GM19324 (cell line): ENCODE measurements at regions not wholly inside any gene's neighbourhood (a gene's known extent, or its start where the extent isn't known, plus 50 kb on each side); places are given as distances from the start of the nearest gene placed in this dataset.
A peak's percentile ranks its signal among the peaks of the same experiment; 100 is the strongest.
"Not testable (repeated sequence)": the region's sequence is repeated elsewhere in the genome, so short reads cannot be mapped to it uniquely, and the experiment has no call there.

Experiments used
- ATAC-seq: cut with Tn5 transposase; IDR thresholded peaks from one replicate; pipeline ENCODE4 v1.9.1; 2021; ENCODE audit warnings: mild to moderate bottlenecking, moderate library complexity; ENCODE audit not compliant: unreplicated experiment, low FRiP score

DNA sequence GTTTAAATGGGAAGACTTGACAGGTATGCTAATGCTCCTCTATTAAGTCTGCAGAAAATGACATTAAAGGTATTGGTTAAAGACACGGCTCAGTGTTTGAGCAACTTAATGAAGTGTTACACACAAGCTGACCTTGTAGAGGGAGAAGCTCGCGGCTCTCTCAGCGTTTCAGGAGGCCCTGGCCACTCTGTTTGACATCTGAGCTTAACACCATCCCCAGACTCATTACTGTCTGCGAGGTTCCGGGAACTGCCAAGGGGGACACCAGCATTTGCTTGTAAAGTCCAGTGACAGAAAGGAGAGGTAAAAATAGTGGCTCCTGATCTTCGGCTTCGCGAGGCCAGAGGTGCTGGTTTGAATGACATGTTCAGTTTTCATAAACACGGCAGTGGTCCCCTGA is 540.7 kb upstream of the CADM1 start:
- no peak for ATAC-seq

DNA sequence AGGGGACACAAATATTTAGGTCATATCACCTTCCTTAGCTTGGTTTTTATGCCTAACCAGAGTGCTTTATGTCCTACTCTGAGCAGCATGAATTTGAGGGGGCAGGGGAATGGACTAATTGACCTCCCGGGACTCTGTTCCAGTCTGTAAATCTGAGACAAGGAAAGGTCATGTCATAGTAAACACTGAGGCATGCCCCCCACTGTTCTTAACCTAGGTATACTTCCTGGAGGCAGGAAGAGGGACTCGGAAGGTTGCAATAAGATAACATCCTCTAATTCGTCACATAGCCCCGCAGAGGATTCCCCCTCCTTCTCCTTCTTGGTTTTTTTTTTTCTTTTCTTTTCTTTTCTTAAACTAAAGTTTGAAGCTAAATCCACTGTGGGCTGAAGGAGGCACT is 540.3 kb upstream of the CADM1 start:
- ATAC-seq = no peak

DNA sequence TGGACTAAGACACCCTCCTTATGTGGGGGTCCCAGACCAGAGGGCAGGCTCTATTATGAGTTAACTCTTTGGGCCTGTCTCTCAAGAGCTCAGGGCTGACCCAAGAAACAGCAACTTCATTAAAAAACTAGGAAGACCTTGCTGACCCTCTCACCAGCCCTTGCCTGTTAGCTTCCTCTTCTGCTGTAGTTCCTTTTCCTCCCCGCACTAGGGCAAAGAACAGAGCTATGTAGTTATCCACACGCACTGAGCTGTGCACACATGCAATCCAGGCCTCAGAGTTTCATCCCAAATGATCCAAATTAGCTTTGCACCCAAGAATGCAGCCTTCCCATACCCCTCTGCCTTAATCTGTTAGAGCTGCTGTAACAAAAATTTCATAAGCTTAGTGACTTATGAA is 539.6 kb upstream of the CADM1 start:
- no peak for ATAC-seq

DNA sequence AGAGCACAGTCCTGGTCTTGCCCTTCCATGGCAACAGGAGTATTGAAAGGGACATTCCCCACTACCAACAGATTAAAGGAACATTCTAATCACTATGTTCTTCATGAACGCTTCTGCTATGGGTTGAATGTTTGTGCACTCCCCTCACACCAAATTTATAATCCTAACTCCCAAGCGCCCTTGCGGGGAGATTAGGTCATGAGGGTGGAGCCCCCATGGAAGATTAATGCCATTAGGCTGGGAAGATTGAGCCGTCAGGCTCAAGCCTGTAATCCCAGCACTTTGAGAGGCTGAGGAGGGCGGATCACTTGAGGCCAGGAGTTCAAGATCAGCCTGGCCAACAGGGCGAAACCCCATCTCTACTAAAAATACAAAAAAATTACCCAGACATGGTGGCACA is 538.8 kb upstream of the CADM1 start:
- ATAC-seq = not testable (repeated sequence)

DNA sequence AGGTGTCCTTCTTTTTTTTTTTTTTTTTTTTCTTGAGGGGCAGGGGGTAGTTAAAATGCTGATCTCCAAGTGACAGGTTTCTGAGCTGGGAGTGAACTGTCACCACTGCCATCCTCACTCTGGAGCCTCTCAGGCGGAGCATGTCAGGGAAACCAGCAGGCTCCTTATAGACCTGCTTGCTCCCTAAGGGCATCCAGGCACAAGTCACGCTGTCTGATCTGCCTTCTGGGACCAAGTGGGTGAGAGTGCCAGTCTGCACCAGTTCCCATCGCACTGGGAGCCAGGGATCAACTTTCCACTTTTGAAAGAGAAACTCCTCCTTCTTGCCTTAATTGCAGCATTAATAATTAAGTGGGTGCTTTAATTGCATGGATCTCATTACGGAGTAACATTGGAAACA is 537.9 kb upstream of the CADM1 start:
- no peak for ATAC-seq

DNA sequence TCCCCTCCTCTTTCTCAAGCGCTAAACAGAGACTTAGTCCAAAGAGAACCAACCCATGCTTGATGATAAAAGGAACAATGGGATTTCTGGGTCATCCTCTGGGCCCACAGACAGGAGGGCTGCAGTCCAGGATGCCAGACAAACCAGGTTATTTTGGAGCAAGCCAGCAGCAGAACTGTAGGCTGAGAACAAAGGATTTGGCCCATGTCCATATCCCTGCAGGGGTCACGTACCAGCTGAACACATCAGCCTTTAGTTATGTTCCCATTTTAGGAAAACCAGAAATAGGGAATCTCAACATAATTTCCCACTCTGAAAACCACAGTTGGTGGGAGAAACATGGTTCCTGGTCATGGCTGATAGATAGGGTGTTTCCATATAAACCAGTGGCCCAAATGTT is 533.6 kb upstream of the CADM1 start:
- ATAC-seq = no peak

DNA sequence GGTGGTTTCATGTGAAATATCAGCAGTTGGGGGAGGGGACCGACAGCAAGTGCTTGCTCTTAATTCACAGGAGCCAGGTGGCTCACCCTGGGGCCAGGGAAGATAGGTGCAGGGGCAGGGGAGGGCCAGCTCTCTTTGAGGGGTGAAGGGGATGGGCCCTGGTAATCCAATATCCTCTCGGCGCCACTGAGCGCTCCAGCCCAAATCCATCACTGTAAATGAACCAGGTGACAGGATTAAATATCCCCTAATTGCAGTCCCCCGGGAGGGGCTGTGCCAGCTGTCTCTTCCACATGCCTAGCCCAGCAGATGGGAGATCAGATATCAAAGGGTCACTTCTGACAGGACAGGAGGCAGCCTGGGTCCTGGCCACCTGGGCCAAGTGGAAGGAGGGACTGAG is 531.8 kb upstream of the CADM1 start:
- ATAC-seq = no peak

DNA sequence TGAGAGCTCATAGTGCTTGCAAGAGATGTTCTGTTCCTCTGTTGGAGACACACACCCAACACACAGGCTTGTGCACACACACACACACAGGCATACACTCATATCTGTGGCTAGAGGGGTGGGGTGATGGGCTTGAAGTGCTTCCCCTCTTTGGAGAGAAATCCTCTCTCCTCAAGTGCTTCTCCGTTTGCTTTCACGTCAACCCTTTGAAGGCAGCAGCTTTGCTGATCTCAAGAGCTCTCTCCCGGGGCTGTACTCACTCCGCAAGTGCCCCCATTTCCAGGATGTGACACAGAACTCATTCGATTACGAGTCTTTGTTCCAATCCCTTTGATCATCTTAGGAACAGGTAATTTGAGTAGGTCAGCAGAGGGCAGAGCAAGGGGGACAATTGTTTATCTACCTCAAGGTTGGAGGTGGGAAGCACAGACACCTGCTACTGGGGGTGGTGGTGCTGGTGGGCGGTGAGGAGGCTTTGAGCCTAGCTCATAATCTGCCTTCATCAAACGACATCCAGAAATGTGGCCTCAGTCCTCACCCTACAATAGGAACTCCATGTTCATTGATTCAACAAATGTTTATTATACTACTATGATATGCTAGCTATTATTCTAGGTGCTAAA is 529.8 kb upstream of the CADM1 start:
- no peak for ATAC-seq

DNA sequence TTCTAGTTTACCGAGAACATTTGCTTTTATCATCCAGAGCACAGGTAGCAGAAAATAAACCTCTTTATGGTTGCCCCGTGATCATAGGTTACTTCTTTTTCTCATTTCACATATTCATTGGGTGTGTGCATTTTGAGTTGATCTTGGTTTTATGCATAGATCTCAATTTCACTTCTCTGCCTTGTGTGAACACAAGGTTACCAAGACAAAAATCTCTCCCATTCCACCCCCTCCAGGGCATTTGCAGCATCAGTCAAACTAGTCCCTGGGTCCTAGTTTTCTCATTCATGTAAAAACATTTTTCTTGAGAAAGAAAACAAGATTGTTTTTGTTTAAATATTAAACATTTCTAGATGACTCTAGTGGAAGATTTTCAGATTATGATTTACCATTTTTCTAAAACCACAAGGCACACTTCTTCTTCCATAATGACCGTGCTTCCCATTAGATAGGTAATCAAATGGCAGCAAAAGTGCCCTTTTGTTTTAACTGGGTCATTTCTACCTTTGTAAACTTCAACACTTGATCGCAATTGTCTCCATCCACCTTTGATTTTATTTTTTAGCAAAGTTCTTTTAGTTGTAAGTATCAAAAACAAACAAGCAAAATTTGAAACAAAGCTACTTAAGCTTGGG is 526.6 kb upstream of the CADM1 start:
- no peak for ATAC-seq

DNA sequence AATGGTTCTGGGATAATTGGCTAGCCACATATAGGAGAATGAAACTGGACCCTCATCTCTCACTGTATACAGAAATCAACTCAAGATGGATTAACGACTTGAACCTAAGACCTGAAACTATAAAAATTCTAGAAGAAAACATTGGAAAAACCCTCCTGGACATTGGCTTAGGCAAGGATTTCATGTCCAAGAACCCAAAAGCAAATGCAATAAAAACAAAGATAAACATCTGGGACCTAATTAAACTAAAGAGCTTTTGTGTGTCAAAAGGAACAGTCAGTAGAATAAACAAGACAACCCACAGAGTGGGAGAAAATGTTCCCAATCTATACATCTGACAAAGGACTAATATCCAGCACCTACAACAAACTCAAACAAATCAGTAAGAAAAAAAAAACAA is 524.3 kb upstream of the CADM1 start:
- not testable (repeated sequence) for ATAC-seq

DNA sequence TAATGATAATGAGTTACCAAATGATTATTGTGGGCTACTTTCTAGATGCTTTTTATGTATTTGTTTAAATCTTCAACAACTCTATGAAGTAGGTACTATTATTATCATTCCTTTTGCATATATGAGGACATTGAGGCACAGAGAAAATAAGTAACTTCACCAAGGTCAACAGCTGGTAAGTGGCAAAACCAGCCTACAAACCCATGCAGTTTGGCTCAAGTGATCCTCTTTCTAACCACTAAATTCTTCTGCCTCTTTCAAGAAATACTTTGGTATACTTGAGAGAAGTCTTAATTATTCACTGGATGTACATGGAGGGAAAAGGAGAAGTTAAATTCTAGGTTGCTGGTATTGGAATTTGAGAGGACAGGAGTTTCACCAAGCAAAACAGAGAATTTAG is 495.2 kb upstream of the CADM1 start:
- no peak for ATAC-seq

DNA sequence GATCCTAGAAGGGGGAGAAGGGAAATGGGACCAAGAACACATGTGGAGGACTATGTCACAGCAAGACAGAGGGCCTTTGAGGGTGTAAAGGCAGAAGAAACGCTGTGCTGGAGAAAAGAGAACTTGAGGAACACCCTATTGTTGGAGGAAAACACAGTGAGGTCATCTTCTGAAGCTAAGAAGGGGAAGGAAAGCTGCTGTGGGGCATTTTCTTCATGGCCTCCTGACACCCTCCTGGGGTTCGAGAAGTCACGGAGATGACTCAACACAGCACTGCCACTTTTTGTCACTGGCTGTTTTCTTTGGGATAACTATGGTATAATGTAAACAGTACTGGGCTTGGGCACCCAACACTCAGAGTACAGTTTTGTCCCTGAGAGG is 492.6 kb upstream of the CADM1 start:
- peak; percentile 4 for ATAC-seq

DNA sequence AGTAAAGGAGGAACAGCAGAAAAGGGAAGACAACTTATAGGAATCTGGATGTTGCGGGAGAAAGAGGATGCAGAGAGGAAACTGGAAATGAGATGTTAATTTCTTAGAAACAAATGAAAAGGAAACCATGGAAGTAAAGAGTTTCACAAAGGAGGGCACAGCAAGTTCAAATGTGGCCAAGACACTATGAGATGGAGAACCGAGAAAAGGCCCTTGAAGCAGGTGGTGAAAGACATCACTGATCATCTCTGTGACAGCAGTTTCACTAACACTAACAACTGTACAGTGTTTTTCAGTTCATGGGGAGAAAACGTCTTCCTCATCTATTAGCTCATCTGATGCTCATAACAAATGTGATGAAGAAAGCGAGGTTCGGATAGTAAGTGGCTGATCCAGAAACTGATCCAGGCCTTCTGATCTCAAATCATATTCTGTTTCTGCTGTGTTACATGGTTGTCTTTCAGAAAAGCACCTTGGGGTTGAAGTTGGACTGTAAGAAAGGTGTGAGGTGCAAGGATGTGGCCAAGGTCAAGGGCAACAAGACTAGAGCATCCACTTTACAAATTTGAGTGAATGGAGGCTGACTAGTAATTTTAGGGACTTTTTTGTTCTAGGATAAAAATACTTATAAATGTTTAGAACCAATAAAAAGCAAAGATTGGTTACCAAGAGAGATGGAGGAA is 492.1 kb upstream of the CADM1 start:
- peak; percentile 90 for ATAC-seq

DNA sequence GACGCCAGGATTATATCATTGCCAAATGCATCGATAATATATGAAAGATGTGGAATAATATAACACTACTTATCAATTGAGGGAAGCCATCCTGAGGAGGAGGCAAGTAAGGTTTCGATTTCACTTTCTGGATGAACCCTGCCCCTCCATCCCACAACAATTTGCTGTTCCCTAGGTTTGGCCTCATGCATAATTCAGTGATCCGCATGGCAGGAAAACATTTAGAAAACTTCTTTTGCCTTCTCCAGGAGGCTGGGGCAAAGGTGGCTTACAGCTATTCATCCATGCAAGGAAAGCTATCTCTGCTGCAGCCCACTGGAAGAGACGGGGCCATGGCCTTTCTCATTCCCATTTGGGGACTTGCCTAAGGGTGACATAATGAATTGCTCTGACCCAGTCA is 489.4 kb upstream of the CADM1 start:
- no peak for ATAC-seq

DNA sequence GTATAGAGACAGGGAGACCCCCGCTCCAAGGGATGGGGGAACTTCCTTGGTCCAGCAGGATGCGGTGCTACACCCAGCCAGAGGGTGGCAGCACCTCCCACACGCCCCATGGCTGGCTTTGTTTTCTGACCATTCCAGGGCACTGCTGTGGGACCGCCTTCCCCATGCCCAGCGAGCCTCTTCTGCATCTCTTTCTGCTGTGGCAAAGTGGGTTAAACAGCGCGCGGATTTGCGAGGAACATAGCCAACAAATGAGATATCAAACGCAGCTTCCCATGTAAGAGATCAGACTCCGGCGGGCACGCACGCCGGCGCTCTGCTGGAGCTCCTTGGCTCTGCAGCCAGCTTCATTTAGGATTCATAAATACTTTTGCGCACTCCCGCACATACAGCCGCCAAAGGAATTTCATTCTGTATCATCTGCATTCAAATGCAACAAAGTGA is 485.8 kb upstream of the CADM1 start:
- no peak for ATAC-seq

DNA sequence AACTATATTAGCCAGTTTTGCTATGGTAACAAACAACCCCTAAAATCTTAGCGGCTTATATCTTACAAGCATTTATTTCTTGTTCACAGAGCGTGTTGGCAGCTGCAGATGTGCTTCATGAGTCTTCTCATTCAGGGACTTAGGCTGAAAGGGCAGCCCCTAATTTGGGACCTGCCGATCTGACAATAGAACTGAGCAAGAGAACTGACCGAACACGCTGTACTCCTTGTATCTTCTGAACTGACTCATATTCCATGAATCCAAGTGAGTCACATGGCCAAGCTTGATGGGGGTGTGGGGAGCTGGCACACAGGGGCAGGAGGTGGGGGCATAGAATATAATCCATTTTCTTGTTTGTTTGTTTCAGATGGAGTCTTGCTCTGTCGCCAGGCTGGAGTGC is 481.7 kb upstream of the CADM1 start:
- ATAC-seq = no peak

DNA sequence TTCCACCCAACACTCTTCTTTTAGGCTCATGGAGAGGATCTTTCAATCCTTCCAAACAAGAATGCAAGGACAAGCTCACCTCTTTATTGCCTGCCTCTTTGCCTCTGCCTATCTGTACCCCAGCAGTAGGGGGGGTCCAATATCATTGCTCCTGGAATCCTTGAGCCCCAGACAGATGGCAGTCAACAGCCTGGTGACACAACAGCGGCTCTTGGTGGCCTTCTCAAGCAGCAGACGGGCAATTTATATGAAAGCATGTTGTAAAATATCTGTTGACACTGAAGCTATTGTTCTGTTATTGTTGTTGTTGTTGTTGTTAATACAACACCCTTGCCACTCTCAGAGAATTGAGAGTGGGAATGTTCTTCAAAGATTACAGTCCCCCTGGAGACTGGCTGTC is 480.0 kb upstream of the CADM1 start:
- ATAC-seq = no peak

DNA sequence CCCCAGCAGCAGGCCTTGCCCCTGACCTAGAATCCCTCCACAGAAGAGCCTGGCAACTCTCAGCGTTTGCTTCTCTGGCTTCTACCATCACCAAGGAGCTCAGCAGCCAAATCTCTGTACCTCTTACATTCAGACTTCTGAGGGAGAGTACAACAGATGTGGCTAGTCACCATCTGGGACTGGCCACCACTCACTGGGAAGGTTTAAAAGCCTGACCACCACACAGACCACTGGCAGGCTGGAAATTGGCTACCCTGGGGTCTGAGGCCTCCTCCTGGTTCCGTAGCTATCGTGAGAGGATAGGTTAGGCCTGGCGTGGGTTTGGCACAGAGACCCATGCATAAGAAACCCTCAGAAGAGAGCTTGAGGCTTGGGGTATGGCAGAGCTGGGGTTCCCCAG is 478.5 kb upstream of the CADM1 start:
- ATAC-seq = no peak

DNA sequence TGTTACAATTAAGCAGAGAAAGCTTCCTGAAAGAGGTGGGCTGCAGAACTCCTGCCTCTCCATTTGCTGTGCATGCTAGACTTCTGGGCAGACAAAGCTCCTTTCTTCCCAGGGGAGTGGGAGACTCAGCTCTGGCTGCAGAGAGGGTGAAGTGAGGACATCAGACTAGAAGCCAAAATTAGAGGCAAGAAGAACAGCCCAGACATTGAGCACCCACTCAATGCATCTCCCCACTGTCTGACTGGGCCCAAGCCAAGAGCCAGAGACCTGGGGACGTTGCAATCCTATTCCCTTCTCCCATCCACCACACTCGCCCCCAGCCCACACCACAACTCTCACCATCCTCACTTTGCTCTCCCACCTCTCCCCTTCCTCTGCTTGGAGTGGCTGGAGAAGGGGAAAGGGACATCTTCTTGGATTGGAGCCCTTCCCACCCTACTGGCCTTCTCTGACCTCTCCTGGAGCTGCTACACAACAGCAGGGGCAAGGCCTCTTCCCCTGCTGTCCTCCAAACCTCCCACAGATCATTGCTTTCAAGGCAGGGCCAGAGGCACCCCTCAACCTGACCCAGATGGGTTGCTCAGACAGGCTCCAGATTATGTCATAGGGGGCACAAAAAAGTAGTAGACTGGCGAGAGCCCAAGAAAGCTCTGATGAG is 477.7 kb upstream of the CADM1 start:
- no peak for ATAC-seq

DNA sequence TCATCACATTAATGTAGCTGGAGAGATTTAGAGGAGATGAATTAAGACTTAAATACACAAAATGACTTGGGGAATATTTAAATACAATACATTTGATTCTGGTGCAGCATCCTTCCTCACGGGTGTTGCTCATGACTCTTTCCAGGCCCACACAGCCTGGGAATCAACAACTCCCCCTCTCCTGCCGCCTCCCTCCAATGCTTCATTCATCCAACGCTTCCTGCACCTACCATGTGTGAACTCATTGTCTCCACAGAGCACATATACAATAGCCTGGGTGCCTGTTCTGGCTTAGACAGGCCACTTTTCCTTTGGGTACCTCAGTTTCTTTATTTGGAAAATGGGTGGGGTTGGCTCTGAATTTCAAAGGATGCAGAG is 476.9 kb upstream of the CADM1 start:
- no peak for ATAC-seq

DNA sequence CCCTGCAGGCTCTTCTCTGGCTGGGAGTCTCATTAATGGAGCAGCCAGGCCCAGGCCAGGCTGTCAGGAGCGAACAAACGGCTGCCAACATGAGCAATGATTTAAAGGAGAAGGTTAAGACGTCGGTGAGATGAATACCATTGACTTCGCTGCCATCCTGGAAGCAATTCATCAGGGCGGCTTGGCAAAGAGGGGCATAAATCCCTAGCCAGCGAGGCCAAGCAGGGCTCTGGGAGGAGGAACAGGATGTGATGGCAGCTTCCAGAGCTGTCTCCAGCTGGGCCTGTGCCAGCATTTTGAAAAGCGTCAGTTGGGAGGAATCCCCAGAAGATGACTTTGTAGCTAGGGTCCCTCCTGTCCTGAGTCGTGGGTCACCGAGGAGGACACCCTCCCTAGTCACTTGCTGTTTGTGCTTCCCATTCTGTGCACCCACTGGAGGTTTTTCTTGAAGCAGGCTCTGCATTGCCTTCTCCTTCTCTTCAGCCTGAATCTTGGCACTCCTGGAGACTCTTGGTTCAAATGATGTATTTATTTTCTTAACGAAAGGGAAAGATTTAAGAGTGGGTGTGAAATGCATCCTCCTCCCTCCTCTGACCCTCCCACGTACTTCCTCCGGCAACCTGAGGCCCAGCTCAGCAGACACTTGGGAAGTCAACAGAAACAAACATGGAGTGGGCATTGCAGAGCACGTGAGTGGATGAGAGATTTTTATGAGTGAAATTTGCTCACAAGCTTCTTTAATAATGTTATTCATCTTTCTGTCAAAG is 476.3 kb upstream of the CADM1 start:
- no peak for ATAC-seq
